ENCODE measurements at regions not wholly inside any gene's neighbourhood (a gene's known extent, or its start where the extent isn't known, plus 50 kb on each side); places are given as distances from the start of the nearest gene placed in this dataset.

DNA sequence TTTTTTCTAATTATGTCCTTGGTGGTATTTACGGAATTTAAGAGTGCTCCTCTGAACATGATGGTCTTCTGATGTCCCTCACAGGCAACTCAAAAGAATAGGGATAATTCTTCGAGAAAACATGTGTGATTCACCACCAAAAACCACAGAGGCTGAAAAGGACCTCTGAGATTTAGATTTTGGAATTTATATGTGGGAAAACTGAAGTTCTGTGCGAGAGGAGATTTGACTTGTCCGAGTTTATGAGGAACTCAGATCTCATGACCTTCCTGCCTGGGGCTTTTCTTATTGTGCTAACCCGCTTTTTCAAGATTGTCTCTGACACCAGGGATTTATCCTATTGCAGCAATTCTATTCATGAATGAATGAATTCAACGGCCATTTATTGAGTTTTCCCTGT lies 142.4 kb downstream of the FAM43A start:
- TF ChIP-seq, protein P1, sequence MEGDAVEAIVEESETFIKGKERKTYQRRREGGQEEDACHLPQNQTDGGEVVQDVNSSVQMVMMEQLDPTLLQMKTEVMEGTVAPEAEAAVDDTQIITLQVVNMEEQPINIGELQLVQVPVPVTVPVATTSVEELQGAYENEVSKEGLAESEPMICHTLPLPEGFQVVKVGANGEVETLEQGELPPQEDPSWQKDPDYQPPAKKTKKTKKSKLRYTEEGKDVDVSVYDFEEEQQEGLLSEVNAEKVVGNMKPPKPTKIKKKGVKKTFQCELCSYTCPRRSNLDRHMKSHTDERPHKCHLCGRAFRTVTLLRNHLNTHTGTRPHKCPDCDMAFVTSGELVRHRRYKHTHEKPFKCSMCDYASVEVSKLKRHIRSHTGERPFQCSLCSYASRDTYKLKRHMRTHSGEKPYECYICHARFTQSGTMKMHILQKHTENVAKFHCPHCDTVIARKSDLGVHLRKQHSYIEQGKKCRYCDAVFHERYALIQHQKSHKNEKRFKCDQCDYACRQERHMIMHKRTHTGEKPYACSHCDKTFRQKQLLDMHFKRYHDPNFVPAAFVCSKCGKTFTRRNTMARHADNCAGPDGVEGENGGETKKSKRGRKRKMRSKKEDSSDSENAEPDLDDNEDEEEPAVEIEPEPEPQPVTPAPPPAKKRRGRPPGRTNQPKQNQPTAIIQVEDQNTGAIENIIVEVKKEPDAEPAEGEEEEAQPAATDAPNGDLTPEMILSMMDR (conservative IDR thresholded peaks at IDR 0.05; ENCODE audit: low read depth in 2 of 2) = no peak
- TF ChIP-seq, protein P2, sequence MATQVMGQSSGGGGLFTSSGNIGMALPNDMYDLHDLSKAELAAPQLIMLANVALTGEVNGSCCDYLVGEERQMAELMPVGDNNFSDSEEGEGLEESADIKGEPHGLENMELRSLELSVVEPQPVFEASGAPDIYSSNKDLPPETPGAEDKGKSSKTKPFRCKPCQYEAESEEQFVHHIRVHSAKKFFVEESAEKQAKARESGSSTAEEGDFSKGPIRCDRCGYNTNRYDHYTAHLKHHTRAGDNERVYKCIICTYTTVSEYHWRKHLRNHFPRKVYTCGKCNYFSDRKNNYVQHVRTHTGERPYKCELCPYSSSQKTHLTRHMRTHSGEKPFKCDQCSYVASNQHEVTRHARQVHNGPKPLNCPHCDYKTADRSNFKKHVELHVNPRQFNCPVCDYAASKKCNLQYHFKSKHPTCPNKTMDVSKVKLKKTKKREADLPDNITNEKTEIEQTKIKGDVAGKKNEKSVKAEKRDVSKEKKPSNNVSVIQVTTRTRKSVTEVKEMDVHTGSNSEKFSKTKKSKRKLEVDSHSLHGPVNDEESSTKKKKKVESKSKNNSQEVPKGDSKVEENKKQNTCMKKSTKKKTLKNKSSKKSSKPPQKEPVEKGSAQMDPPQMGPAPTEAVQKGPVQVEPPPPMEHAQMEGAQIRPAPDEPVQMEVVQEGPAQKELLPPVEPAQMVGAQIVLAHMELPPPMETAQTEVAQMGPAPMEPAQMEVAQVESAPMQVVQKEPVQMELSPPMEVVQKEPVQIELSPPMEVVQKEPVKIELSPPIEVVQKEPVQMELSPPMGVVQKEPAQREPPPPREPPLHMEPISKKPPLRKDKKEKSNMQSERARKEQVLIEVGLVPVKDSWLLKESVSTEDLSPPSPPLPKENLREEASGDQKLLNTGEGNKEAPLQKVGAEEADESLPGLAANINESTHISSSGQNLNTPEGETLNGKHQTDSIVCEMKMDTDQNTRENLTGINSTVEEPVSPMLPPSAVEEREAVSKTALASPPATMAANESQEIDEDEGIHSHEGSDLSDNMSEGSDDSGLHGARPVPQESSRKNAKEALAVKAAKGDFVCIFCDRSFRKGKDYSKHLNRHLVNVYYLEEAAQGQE (IDR thresholded peaks at IDR 0.05; ENCODE audit: unreplicated experiment) = no peak
- no peak for TF ChIP-seq CREB1 (CRISPR knock-in tag; IDR thresholded peaks at IDR 0.05; ENCODE audit: low read depth)
- no peak for TF ChIP-seq EZH2 (IDR thresholded peaks at IDR 0.05; ENCODE audit: low read depth, unreplicated experiment)
- TF ChIP-seq ZNF114 (CRISPR knock-in tag; IDR thresholded peaks at IDR 0.05) = no peak
- no peak for TF ChIP-seq STAT1 (IDR thresholded peaks at IDR 0.05; ENCODE audit: unreplicated experiment)
- TF ChIP-seq POLR2AphosphoS5 (IDR thresholded peaks at IDR 0.05; ENCODE audit: low read depth) = no peak
- no peak for TF ChIP-seq ZNF331 (CRISPR knock-in tag; IDR thresholded peaks at IDR 0.05; ENCODE audit: low read depth)

Data from GM23338 (cell line).